HG02840 (cell line): ENCODE measurements at regions not wholly inside any gene's neighbourhood (a gene's known extent, or its start where the extent isn't known, plus 50 kb on each side); places are given as distances from the start of the nearest gene placed in this dataset.
"Not testable (repeated sequence)": the region's sequence is repeated elsewhere in the genome, so short reads cannot be mapped to it uniquely, and the experiment has no call there.

ENCODE experiments used
- ATAC-seq: cut with Tn5 transposase; IDR thresholded peaks from one replicate; pipeline ENCODE4 v1.9.1; 2021; ENCODE audit warnings: mild to moderate bottlenecking, moderate library complexity, moderate number of reproducible peaks; ENCODE audit not compliant: unreplicated experiment, low FRiP score

DNA sequence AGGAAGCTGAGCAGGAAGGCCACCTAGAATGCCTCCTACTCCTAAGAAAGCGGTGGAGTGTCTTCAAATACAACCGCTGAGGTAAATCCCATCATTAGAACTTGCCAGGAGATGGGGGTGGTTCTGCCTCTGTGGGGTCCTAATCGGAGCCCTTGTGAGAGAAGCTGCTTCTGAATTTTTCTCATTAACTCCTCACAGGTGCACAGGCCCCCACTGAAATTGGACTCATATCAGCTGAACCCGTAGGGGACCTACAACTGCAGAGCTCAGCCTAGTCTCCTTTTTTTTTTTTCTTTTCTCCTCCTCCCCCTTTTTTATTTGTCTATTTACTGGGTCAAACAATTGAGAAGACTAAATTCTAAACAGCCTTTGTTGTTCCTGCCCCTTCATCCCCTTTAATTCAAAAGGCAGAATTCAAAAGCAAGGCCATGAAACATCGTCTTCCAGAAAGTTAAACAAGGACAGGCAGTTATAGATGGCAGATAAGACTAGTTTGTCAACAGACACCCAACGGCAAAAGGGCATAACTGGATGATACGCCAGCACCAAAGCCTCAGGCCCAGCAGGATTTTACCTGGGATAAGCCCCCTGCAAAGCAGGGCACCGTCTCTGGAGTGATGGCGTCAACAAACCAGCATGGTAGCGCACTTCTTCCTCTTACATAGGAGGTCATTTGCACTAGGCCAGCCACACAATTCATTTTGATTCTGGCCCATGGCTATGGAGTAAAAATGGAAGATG lies 213.7 kb upstream of the HES1 start:
- ATAC-seq: no peak

DNA sequence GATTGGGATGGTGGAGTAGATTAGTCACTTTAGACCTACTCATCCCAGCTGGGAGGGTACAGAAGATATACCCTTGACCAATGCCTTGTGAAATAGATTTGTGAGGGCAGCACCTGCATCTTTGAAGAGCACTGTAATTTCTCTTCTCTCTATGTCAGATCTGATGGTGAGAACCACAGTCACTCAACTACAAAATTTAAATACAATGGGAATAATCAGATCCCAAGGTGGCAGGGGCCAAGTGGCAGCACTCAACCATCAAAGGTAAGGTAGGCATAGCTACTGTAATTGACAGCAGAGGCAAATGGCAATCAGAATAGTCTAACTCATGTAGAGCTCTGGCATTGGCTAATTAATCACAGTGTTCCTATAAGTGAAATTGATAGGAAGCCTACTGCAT lies 212.0 kb upstream of the HES1 start:
- ATAC-seq: not testable (repeated sequence)

DNA sequence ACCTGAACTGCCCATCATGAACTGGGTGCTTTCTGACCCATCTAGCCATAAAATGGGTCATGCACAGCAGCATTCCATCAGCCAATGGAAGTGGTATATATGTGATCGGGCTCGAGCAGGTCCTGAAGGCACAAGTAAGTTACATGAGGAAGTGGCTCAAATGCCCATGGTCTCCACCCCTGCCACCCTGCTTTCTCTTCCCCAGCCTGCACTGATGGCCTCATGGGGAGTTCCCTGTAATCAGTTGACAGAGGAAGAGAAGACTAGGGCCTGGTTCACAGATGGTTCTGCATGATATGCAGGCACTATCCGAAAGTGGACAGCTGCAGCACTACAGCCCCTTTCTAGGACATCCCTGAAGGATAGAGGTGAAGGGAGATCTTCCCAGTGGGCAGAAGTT lies 209.9 kb upstream of the HES1 start:
- ATAC-seq: not testable (repeated sequence)

GRCh38 chr3:193927413-193928206 lies 208.3 kb upstream of the HES1 start:
- not testable (repeated sequence) for ATAC-seq

DNA sequence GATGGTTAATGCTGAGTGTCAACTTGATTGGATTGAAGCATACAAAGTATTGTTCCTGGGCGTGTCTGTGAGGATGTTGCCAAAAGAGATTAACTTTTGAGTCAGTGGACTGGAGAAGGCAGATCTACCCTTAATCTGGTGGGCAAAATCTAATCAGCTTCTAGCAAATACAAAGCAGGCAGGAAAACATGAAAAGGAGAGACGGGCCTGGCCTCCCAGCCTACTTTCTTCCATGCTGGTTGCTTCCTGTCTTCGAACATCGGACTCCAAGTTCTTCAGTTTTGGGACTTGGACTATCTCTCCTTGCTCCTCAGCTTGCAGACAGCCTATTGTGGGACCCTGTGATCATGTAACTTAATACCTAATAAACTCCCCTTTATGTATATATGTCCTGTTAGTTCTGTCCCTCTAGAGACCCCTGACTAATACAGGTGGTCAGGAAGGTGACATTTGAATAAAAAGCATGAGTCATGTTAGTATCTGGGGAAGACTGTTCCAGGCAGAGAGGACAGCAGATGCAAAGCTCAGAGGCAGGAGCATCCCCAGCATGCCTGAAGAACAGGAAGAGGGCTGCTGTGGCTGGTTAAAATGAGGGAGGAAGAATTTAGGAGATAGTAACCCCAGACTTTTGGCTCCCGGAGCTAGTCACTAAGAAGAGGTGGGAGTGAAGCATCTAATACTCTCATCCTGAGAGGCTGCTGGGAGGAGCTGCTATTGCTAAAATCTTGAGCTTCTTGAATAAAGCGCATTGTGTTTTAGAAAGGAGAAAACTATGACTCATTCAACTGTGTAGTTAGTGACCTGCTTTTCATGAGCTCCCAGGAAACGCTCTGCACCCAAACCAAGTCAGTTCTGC lies 207.4 kb upstream of the HES1 start:
- no peak for ATAC-seq

DNA sequence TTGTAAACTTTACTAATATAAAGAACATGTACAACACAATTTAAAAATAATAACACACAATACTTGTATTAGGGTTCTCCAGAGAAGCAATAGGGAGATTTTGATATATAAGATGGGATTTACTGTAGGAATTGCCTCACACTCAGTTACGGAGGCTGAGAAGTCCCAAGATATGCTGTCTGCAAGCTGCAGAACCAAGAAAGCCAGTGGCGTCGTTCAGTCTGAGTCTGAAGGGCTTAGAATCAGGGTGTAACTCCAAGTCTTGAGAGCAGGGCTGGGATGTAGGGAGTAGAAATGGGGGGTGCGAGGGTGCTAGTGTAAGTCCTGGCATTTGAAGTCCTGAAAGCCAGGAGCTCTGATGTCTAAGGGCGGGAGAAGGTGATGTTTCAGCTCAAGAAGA lies 206.6 kb upstream of the HES1 start:
- no peak for ATAC-seq

DNA sequence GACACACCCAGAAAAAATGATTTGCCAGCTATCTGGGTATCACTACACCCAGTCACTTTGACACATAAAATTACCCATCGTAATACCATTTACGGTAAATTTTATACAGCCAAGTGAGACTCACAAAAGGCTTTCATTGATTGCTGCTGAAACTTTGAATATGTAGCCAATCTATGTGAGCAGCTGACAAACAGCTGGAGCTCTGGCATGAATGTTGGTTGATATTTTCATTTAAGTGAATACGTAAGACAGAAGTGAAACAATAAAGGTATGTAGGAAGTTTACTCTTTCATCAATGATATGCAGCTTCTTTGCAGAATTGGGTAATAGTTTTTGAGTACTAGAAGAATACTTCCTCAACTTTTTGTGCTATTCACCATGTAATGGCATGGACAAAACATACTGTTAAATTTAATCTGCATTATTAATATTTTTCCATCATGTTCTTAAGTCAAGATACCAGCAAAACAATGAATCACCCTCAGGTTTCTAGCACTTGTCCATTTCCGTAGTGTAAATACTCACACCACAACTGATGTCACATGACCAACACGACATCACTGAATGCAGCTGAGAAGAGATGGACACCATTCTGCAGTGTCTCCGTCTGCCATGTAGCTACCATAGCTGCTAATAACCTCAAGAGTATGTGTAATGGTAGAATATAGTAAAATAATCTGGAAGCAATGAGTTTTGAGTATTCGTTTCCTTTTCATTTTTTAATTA lies 205.9 kb upstream of the HES1 start:
- ATAC-seq: no peak

- no peak for ATAC-seq
Measured at GRCh38 chr3:193932136-193932535, 203.8 kb upstream of the HES1 start.

DNA sequence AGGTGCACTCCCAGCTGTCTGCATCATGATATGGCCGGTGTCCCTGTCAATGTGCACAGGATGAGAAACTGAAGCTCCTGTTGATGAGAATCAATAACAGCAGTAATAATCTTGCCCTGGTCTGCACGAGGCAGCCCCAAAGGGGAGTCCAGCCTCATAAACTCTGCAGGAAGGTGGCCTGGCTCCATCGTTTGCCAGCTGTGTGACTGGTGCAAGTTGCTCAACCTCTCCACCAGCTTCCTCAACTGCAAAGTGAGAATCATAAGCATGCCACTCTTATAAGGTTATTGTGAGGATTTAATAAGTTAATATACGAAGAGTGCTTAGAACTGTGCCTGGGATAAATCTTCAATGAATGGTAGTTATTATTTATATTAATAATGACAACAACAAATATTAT lies 203.4 kb upstream of the HES1 start:
- ATAC-seq: no peak

DNA sequence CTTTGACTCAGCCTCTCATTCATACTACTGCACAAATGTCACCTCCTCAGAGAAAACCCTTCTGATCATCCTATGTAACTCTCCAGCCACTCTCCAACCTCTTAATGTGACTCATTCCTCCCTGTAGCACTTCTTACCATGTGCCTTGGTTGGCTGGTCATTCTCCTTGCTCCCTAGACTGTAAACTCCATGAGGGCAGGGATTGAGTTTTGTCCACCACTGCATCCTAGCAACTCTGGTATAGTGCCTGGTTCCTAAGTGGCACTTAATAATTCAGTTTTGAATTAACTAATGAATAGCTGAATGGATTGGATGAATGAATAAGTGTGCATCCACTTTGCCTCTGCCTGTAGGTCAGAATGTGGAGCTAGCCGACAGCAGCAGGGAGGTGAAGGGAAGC lies 202.5 kb upstream of the HES1 start:
- ATAC-seq: no peak

- no peak for ATAC-seq
Measured at GRCh38 chr3:193935916-193936315, 200.0 kb upstream of the HES1 start.

DNA sequence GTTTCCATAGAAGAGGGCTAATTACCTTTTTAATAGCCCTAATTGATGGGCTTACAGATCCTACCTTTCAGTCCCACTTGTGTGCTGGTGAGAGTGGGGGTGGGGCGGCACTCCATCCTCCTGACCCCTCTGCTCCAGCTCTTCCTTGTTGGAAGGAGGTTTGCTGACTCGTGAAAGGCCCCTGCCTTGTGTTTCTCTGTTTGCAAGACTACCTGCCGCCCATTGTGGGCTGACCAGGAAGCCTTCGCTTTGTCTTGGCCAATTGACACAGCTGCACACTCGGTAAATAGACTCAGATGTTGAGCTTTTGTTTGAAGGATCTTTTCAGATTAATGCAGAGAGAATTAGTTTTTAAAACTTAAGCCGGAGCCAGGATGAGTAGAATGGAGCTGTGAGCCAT lies 197.3 kb upstream of the HES1 start:
- ATAC-seq: no peak

GRCh38 chr3:193939527-193939926 lies 196.4 kb upstream of the HES1 start:
- no peak for ATAC-seq

DNA sequence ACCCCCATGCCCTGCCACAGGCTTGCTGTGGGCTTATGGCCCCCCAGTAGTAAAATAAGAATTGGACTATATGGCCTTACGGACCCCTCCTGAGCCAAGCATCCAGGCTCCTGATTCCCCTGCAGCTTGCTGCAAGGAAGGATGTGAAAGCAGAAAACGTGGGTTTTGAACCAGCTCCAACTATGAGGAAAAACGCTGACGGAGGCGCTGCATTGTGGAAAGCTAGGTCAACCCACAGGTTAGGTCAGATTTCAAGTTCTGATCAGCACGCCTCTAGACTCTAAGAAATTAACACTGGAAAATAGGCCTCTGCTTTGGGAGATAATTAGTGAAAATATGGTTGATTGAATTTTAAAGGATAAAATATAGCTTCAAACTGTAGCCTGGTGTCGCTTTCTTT lies 195.4 kb upstream of the HES1 start:
- no peak for ATAC-seq

DNA sequence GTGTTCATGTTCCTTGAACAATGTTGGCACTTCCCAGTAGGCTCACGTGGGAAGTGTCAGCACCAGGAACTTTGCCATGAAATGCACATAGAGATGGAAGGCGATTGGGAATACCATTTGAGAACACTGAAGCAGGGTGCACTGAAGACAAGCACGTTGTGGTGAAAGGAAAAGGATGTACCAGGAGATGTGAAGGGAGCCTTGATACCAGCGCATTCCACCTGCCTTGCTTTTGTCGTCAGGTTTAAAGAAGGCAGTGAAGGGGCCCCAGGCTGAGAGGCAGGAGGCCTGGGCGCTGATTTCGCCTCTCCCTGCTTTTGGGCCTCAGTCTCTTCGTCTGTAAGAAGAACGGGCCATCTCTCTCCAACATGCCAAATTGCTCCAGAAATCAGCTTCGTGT lies 194.5 kb upstream of the HES1 start:
- ATAC-seq: no peak

GRCh38 chr3:193942516-193943055 lies 193.4 kb upstream of the HES1 start:
- ATAC-seq: no peak

DNA sequence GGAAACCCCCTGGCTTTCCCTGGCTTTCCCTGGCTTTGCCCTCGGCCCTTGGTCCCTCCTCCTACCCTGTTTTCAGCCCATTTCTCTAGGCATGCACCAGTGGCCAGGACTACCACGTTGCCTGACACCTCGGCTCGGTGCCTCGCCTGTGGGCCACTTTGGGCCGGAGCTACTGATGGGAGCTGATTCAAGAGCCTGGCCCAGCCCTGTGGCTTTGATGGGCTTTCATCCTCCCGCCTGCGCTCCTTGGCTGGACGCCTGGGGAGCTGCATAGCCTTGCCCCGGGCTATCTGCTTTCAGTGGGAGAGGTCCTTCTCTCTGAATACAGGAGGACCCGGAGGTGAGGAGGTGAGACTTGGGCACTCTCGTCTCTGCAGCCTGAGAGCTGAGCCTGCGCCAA lies 192.7 kb upstream of the HES1 start:
- no peak for ATAC-seq

- no peak for ATAC-seq
Measured at GRCh38 chr3:193943851-193944517, 192.0 kb upstream of the HES1 start.

DNA sequence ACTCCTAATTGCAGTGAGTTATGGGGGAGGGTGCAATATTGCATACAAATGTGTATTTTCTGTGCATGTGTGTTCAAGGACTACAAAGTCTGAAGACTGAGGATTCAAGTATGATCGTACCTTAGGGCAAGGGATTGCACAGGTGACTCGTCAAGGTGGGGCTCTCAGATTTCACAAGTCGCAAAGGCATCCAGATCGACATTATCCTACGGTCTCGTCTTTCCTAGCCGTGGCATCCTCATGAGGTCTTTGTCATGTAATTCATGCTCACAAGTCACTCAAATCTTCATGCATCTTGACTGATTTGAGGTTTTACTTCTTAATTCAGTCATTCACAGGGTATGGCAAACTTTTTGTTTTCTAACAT lies 191.4 kb upstream of the HES1 start:
- no peak for ATAC-seq

GRCh38 chr3:193945143-193945542 lies 190.8 kb upstream of the HES1 start:
- no peak for ATAC-seq
